Progenitor cell of endocrine pancreas (in vitro differentiated cells): ENCODE measurements at regions not wholly inside any gene's neighbourhood (a gene's known extent, or its start where the extent isn't known, plus 50 kb on each side); places are given as distances from the start of the nearest gene placed in this dataset.

Source experiments
- DNase-seq: peaks from one replicate; pipeline ENCODE4 v3.0.0; 2021; ENCODE audit warnings: low spot score; ENCODE audit not compliant: unreplicated experiment
- H3K27ac Mint-ChIP-seq: 2 replicates; pipeline ENCODE4 v1.8.0; 2021; ENCODE audit warnings: mild to moderate bottlenecking, moderate library complexity, mixed read lengths
- H3K27me3 Mint-ChIP-seq: 2 replicates; pipeline ENCODE4 v1.8.0; 2021; ENCODE audit warnings: mixed read lengths
- H3K36me3 Mint-ChIP-seq: 2 replicates; pipeline ENCODE4 v1.8.0; 2022; ENCODE audit warnings: mixed read lengths; ENCODE audit not compliant: insufficient read depth
- H3K4me1 Mint-ChIP-seq: 2 replicates; pipeline ENCODE4 v1.8.0; 2021; ENCODE audit warnings: low read depth, mixed read lengths
- H3K4me3 Mint-ChIP-seq: 2 replicates; pipeline ENCODE4 v1.8.0; 2021; ENCODE audit warnings: low read depth, mild to moderate bottlenecking, moderate library complexity, mixed read lengths
- H3K9me3 Mint-ChIP-seq: 2 replicates; pipeline ENCODE4 v1.8.0; 2021; ENCODE audit warnings: low read depth, mixed read lengths
- TF ChIP-seq, protein P1 (sequence below): fragments of 200-600 bp; sonication (generic); IDR thresholded peaks from one replicate; pipeline ENCODE4 v1.5.0; 2021; ENCODE audit warnings: antibody characterized with exemption, mild to moderate bottlenecking; ENCODE audit not compliant: unreplicated experiment

- TF ChIP-seq, protein P1, sequence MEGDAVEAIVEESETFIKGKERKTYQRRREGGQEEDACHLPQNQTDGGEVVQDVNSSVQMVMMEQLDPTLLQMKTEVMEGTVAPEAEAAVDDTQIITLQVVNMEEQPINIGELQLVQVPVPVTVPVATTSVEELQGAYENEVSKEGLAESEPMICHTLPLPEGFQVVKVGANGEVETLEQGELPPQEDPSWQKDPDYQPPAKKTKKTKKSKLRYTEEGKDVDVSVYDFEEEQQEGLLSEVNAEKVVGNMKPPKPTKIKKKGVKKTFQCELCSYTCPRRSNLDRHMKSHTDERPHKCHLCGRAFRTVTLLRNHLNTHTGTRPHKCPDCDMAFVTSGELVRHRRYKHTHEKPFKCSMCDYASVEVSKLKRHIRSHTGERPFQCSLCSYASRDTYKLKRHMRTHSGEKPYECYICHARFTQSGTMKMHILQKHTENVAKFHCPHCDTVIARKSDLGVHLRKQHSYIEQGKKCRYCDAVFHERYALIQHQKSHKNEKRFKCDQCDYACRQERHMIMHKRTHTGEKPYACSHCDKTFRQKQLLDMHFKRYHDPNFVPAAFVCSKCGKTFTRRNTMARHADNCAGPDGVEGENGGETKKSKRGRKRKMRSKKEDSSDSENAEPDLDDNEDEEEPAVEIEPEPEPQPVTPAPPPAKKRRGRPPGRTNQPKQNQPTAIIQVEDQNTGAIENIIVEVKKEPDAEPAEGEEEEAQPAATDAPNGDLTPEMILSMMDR = no peak
- no peak overlapping the region for H3K4me3 Mint-ChIP-seq
- H3K9me3 Mint-ChIP-seq = peaks cover 4% of the 10 kb centered on the region
- no peak overlapping the region for H3K27ac Mint-ChIP-seq
- no peak for DNase-seq
- no peaks in the 10 kb centered on the region for H3K36me3 Mint-ChIP-seq
- no peaks in the 10 kb centered on the region for H3K27me3 Mint-ChIP-seq
- H3K4me1 Mint-ChIP-seq = no peaks in the 10 kb centered on the region
Measured at GRCh38 chr4:27828843-27829242, 968.2 kb downstream of the STIM2 start.

GRCh38 chr4:27830251-27830650 lies 969.6 kb downstream of the STIM2 start:
- TF ChIP-seq, protein P1 = no peak
- no peaks in the 10 kb centered on the region for H3K4me1 Mint-ChIP-seq
- H3K36me3 Mint-ChIP-seq = no peaks in the 10 kb centered on the region
- no peaks in the 10 kb centered on the region for H3K27me3 Mint-ChIP-seq
- H3K9me3 Mint-ChIP-seq = peaks cover 4% of the 10 kb centered on the region
- no peak overlapping the region for H3K4me3 Mint-ChIP-seq
- H3K27ac Mint-ChIP-seq = no peak overlapping the region
- DNase-seq = no peak

GRCh38 chr4:27835851-27836250 lies 975.2 kb downstream of the STIM2 start:
- no peak for DNase-seq
- no peak overlapping the region for H3K4me3 Mint-ChIP-seq

DNA sequence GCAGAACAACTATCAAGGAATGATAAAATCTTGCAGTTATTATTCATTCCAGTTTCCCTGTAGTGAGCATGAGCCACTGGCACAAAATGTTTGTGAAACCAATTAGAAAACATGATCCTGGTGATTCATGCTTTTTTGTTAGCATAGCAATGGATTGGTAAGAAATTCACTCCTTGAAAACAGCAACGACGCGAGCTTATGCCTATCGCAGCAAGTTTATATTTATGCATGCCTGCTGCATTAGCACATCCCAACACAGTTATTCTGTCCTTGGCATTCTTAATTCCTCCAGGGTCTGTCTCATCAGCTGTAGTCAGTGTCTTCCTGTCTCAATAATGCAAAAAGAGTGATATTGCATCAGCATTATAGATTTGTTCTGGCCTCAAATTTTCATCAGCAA lies 975.9 kb downstream of the STIM2 start:
- Mint-ChIP-seq H3K4me1 (no peaks in the 10 kb centered on the region), H3K9me3 (peaks cover 4% of the 10 kb centered on the region), H3K4me3 (no peak overlapping the region), H3K27ac (no peak overlapping the region), H3K27me3 (no peaks in the 10 kb centered on the region), H3K36me3 (no peaks in the 10 kb centered on the region)
- DNase-seq = no peak
- TF ChIP-seq, protein P1 = no peak

More at GRCh38 chr4:27835851-27836250, 975.2 kb downstream of the STIM2 start:
- Mint-ChIP-seq H3K4me1 (no peaks in the 10 kb centered on the region), H3K27ac (no peak overlapping the region), H3K27me3 (no peaks in the 10 kb centered on the region), H3K36me3 (no peaks in the 10 kb centered on the region), H3K9me3 (peaks cover 4% of the 10 kb centered on the region)
- TF ChIP-seq, protein P1 = no peak

GRCh38 chr4:27843776-27844175 lies 983.1 kb downstream of the STIM2 start:
- Mint-ChIP-seq H3K9me3 (no peaks in the 10 kb centered on the region), H3K4me1 (no peaks in the 10 kb centered on the region), H3K27me3 (no peaks in the 10 kb centered on the region), H3K36me3 (no peaks in the 10 kb centered on the region), H3K27ac (no peak overlapping the region), H3K4me3 (no peak overlapping the region)
- TF ChIP-seq, protein P1 = no peak
- no peak for DNase-seq

DNA sequence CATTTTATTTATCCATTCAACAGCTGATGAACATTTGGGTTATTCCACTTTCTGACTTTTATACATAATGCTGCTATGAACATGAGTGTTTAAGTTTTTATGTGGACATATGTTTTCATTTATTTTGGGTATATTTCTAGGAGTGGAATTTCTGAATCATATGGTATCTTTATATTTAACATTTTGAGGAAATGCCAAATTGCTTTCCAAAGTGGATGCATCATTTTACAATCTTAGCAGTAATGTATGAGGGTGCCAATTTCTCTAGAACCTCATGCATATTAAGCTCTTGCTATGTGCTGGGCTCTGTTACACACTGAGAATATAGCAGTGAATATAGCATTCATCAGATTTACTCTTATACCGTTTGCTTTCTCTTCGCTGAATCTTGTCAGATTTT lies 983.7 kb downstream of the STIM2 start:
- Mint-ChIP-seq H3K4me1 (no peaks in the 10 kb centered on the region), H3K27ac (no peak overlapping the region), H3K9me3 (no peaks in the 10 kb centered on the region), H3K27me3 (no peaks in the 10 kb centered on the region), H3K4me3 (no peak overlapping the region), H3K36me3 (no peaks in the 10 kb centered on the region)
- no peak for DNase-seq
- TF ChIP-seq, protein P1 = no peak
